IMR-90 (cell line): ENCODE measurements at regions not wholly inside any gene's neighbourhood (a gene's known extent, or its start where the extent isn't known, plus 50 kb on each side); places are given as distances from the start of the nearest gene placed in this dataset.

Source experiments
- BHLHE40 ChIP-seq: fragments of 150-350 bp; IDR thresholded peaks from 2 replicates; pipeline ENCODE4 v1.6.1; 2016; ENCODE audit warnings: mild to moderate bottlenecking, low read depth, low read length
- CEBPB ChIP-seq: IDR thresholded peaks from 2 replicates; pipeline ENCODE4 v1.6.1; 2012; ENCODE audit warnings: low read depth, low read length, improper control_type of control experiment
- CTCF ChIP-seq: conservative IDR thresholded peaks from 2 replicates; pipeline ENCODE4 v1.5.1; 2012; ENCODE audit warnings: mild to moderate bottlenecking, low read depth, low read length, improper control_type of control experiment
- FOS ChIP-seq: fragments of 150-350 bp; IDR thresholded peaks from 2 replicates; pipeline ENCODE4 v1.6.1; 2016; ENCODE audit warnings: low read depth, low read length
- MAFK ChIP-seq: IDR thresholded peaks from 2 replicates; pipeline ENCODE4 v1.6.1; 2012; ENCODE audit warnings: low read depth, low read length, improper control_type of control experiment
- NFE2L2 ChIP-seq: fragments of 150-350 bp; IDR thresholded peaks from 2 replicates; pipeline ENCODE4 v1.6.1; 2016; ENCODE audit warnings: low read depth, mild to moderate bottlenecking, low read length
- POLR2A ChIP-seq: IDR thresholded peaks from 2 replicates; pipeline ENCODE4 v1.6.1; 2012; ENCODE audit warnings: mild to moderate bottlenecking, low read depth, low read length
- RAD21 ChIP-seq: IDR thresholded peaks from 2 replicates; pipeline ENCODE4 v1.6.1; 2012; ENCODE audit warnings: low read length, improper control_type of control experiment
- RCOR1 ChIP-seq: IDR thresholded peaks from 2 replicates; pipeline ENCODE4 v1.6.1; 2012; ENCODE audit warnings: mild to moderate bottlenecking, low read length, improper control_type of control experiment; ENCODE audit not compliant: insufficient replicate concordance
- RFX5 ChIP-seq: IDR thresholded peaks from 2 replicates; pipeline ENCODE4 v1.8.0; 2012; ENCODE audit warnings: low read depth, mild to moderate bottlenecking, low read length, moderate library complexity
- SMC3 ChIP-seq: fragments of 150-350 bp; IDR thresholded peaks from 2 replicates; pipeline ENCODE4 v1.6.1; 2016; ENCODE audit warnings: low read depth, mild to moderate bottlenecking, antibody characterized with exemption, low read length, moderate library complexity
- TF ChIP-seq, protein P1 (sequence below): fragments of 150-350 bp; IDR thresholded peaks from 2 replicates; pipeline ENCODE4 v1.6.1; 2016; ENCODE audit warnings: low read depth, mild to moderate bottlenecking, low read length, moderate library complexity, borderline replicate concordance

GRCh38 chr17:13442361-13442760 is 159.4 kb downstream of the HS3ST3A1 start:
- no peak for TF ChIP-seq CTCF
- TF ChIP-seq, protein P1, sequence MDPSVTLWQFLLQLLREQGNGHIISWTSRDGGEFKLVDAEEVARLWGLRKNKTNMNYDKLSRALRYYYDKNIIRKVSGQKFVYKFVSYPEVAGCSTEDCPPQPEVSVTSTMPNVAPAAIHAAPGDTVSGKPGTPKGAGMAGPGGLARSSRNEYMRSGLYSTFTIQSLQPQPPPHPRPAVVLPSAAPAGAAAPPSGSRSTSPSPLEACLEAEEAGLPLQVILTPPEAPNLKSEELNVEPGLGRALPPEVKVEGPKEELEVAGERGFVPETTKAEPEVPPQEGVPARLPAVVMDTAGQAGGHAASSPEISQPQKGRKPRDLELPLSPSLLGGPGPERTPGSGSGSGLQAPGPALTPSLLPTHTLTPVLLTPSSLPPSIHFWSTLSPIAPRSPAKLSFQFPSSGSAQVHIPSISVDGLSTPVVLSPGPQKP, result no peak
- no peak for TF ChIP-seq POLR2A
- TF ChIP-seq RCOR1, result no peak
- TF ChIP-seq RAD21, result no peak
- TF ChIP-seq CEBPB, result no peak
- no peak for TF ChIP-seq SMC3
- no peak for TF ChIP-seq RFX5
- no peak for TF ChIP-seq MAFK
- TF ChIP-seq NFE2L2, result no peak
- no peak for TF ChIP-seq FOS
- no peak for TF ChIP-seq BHLHE40
